Lung (tissue), 11 donors: ENCODE measurements at regions not wholly inside any gene's neighbourhood (a gene's known extent, or its start where the extent isn't known, plus 50 kb on each side); places are given as distances from the start of the nearest gene placed in this dataset.

ENCODE experiments used
- ATAC-seq: fragments of 200-7000 bp; cut with Tn5 transposase; one replicate; pipeline ENCODE4 v1.9.1; 2020; ENCODE audit warnings: moderate number of reproducible peaks; ENCODE audit not compliant: insufficient read depth, low FRiP score
- DNase-seq, 3 donors: peaks; one replicate each; pipeline ENCODE4 v3.0.0-alpha.2; 2013 to 2017
- H3K27ac ChIP-seq, 2 donors: one replicate each; pipeline ENCODE4 v1.5.1; 2013; ENCODE audit warnings: mild to moderate bottlenecking in 2 of 2, moderate library complexity in 2 of 2, control low read depth in 1 of 2, inconsistent platforms in 1 of 2, low read depth in 1 of 2, low read length in 1 of 2
- H3K27me3 ChIP-seq, 3 donors: one replicate each; pipeline ENCODE4 v1.5.1; 2013; ENCODE audit warnings: low read length in 2 of 3; ENCODE audit not compliant: control insufficient read depth in 3 of 3, insufficient read depth in 3 of 3
- H3K36me3 ChIP-seq, 4 donors: one replicate each; pipeline ENCODE4 v1.5.1; 2013; ENCODE audit warnings: low read length in 4 of 4, mild to moderate bottlenecking in 1 of 4, moderate library complexity in 1 of 4; ENCODE audit not compliant: control insufficient read depth in 4 of 4, insufficient read depth in 4 of 4
- H3K4me1 ChIP-seq, 5 donors: one replicate each; pipeline ENCODE4 v1.5.1; 2013; ENCODE audit warnings: low read length in 5 of 5, mild to moderate bottlenecking in 2 of 5, moderate library complexity in 1 of 5; ENCODE audit not compliant: control insufficient read depth in 5 of 5, insufficient read depth in 5 of 5
- H3K4me3 ChIP-seq: one replicate; pipeline ENCODE4 v1.5.1; 2013; ENCODE audit warnings: mild to moderate bottlenecking, control low read depth, moderate library complexity
- H3K9ac ChIP-seq, 2 donors: one replicate each; pipeline ENCODE4 v1.5.1; 2013; ENCODE audit warnings: low read length in 2 of 2, control low read depth in 1 of 2; ENCODE audit not compliant: insufficient read depth in 1 of 2
- H3K9me3 ChIP-seq, 4 donors: one replicate each; pipeline ENCODE4 v1.5.1; 2013; ENCODE audit warnings: low read length in 3 of 4, mild to moderate bottlenecking in 1 of 4, moderate library complexity in 1 of 4; ENCODE audit not compliant: control insufficient read depth in 4 of 4, insufficient read depth in 3 of 4
- WGBS, 2 donors: extraction: QIAGEN DNeasy Blood & Tissue Kit; methylation state at CpG; one replicate each; pipeline ENCODE4 v1.1.7; 2013; 5-methylcytosine and 5-hydroxymethylcytosine counted together
- TF ChIP-seq, protein P1 (sequence below): IDR thresholded peaks from 2 replicates; pipeline ENCODE4 v1.5.1; 2012; ENCODE audit warnings: mild to moderate bottlenecking; ENCODE audit errors: control extremely low read depth, extremely low read depth
- donor health status: control.
- donor health status: control.
- donor health status: Bipolar disorder and iron deficiency.
- donor health status: healthy.
- donor health status: DM: yes; HTN: yes; CAD: no.

DNA sequence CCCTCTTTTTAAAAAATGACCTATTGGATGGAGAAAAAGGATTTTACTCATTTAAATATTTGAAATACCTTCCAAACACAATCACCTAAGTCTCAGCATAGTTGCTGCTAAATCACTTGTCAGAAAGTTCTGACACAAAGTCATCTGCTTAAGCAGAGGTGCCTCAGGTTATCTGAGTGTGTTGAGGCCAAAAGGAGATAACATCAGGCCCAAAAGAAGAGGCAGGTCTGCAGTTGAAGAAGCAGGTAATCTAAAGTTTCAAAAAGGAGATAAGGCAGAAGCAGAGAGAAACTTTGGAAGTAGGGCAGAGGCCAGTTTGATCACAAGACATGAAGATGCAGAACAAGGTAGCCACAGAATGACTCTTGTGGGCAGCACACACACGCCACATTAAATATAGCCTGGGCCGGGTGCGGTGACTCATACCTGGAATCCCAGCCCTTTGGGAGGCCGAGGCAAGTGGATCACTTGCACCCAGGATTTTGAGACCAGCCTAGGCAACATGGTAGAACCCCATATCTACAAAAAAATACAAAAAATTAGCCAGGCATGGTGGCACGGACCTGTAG lies 175.7 kb upstream of the API5 start:
- Histone ChIP-seq H3K27ac (no peak overlapping the region), H3K36me3 (no peaks in the 10 kb centered on the region), H3K4me3 (no peak overlapping the region), H3K27me3 (no peaks in the 10 kb centered on the region), H3K4me1 (no peaks in the 10 kb centered on the region), H3K9ac (no peak overlapping the region), H3K9me3 (peaks cover 0 to 3% (median 0%) of the 10 kb centered on the region in 4 donors)
- 90 to 91% methylated on average over 5 of the region's 5 CpGs for WGBS, 2 donors
- TF ChIP-seq, protein P1, sequence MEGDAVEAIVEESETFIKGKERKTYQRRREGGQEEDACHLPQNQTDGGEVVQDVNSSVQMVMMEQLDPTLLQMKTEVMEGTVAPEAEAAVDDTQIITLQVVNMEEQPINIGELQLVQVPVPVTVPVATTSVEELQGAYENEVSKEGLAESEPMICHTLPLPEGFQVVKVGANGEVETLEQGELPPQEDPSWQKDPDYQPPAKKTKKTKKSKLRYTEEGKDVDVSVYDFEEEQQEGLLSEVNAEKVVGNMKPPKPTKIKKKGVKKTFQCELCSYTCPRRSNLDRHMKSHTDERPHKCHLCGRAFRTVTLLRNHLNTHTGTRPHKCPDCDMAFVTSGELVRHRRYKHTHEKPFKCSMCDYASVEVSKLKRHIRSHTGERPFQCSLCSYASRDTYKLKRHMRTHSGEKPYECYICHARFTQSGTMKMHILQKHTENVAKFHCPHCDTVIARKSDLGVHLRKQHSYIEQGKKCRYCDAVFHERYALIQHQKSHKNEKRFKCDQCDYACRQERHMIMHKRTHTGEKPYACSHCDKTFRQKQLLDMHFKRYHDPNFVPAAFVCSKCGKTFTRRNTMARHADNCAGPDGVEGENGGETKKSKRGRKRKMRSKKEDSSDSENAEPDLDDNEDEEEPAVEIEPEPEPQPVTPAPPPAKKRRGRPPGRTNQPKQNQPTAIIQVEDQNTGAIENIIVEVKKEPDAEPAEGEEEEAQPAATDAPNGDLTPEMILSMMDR, result no peak
- DNase-seq (no peak), ATAC-seq (no peak)

DNA sequence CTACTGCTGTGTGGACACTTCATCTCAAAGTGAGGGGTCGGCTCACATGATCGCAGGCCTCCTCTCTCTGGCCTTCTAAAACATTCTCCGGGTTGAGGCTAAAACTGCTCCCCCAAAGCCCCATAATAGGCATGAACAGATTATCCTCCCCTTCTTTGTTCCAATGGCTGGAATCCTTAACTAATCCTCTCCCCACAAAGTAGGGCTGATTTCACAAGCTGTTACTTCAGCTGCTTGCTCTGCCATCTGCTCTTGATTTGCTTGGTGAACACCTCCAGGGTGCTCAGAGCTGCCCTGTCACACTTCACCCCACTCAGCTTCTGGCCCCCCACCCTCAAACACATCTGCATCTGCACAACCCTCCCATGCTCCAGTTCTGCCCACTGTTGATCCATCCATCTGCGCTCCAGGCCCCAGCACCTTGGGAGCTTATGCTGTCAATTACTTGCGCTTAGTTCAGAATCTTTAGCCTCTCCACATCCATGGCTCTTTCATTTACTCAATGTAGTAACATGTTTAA lies 173.1 kb upstream of the API5 start:
- no peak for ATAC-seq
- H3K36me3 ChIP-seq, result no peaks in the 10 kb centered on the region
- no peak overlapping the region for H3K27ac ChIP-seq
- H3K4me3 ChIP-seq, result no peak overlapping the region
- H3K9me3 ChIP-seq, result peaks cover 0 to 4% (median 2%) of the 10 kb centered on the region in 4 donors
- no peak overlapping the region for H3K9ac ChIP-seq
- DNase-seq, result no peak
- no peaks in the 10 kb centered on the region for H3K27me3 ChIP-seq
- no peaks in the 10 kb centered on the region for H3K4me1 ChIP-seq
- TF ChIP-seq, protein P1, result no peak
- 96 to 98% methylated on average over 5 of the region's 5 CpGs for WGBS, 2 donors

- H3K27ac ChIP-seq, result no peak overlapping the region
- no peaks in the 10 kb centered on the region for H3K27me3 ChIP-seq
- H3K36me3 ChIP-seq, result no peaks in the 10 kb centered on the region
- ATAC-seq (no peak), DNase-seq (no peak)
- 78 to 88% methylated on average over 1 of the region's 1 CpG for WGBS, 2 donors
- no peak overlapping the region for H3K4me3 ChIP-seq
- H3K4me1 ChIP-seq, result no peaks in the 10 kb centered on the region
- no peak overlapping the region for H3K9ac ChIP-seq
- peaks cover 0 to 4% (median under 1%) of the 10 kb centered on the region in 4 donors for H3K9me3 ChIP-seq
- TF ChIP-seq, protein P1, result no peak
Measured at GRCh38 chr11:43145653-43146052, 166.1 kb upstream of the API5 start.

- no peak for ATAC-seq
- no peak for DNase-seq
- Histone ChIP-seq H3K9me3 (no peaks in the 10 kb centered on the region), H3K27ac (no peak overlapping the region), H3K9ac (no peak overlapping the region), H3K27me3 (no peaks in the 10 kb centered on the region), H3K36me3 (no peaks in the 10 kb centered on the region), H3K4me3 (no peak overlapping the region), H3K4me1 (no peaks in the 10 kb centered on the region)
- TF ChIP-seq, protein P1, result no peak
Measured at GRCh38 chr11:43150697-43151096, 161.1 kb upstream of the API5 start.
